T follicular helper cell (primary cell): ENCODE measurements at regions not wholly inside any gene's neighbourhood (a gene's known extent, or its start where the extent isn't known, plus 50 kb on each side); places are given as distances from the start of the nearest gene placed in this dataset.
"Not testable (repeated sequence)": the region's sequence is repeated elsewhere in the genome, so short reads cannot be mapped to it uniquely, and the experiment has no call there.

Experiments
- DNase-seq: peaks from one replicate; pipeline ENCODE4 v3.0.0-alpha.2; 2020; ENCODE audit warnings: low read depth

- no peak for DNase-seq
Measured at GRCh38 chr2:238521002-238521401, 94.3 kb downstream of the ASB1 start.

GRCh38 chr2:238521870-238522269 is 95.1 kb downstream of the ASB1 start:
- DNase-seq: no peak

- no peak for DNase-seq
Measured at GRCh38 chr2:238523158-238524110, 96.7 kb downstream of the ASB1 start.

GRCh38 chr2:238524426-238524983 is 97.8 kb downstream of the ASB1 start:
- no peak for DNase-seq

GRCh38 chr2:238525990-238526389 is 99.3 kb downstream of the ASB1 start:
- no peak for DNase-seq

- DNase-seq: no peak
Measured at GRCh38 chr2:238527565-238527964, 100.8 kb downstream of the ASB1 start.

GRCh38 chr2:238528953-238529781 is 102.4 kb downstream of the ASB1 start:
- DNase-seq: no peak

- not testable (repeated sequence) for DNase-seq
Measured at GRCh38 chr2:238531017-238531645, 104.4 kb downstream of the ASB1 start.

GRCh38 chr2:238543732-238544131 is 117.0 kb downstream of the ASB1 start:
- DNase-seq: not testable (repeated sequence)

- DNase-seq: no peak
Measured at GRCh38 chr2:238548902-238549462, 122.3 kb downstream of the ASB1 start.

GRCh38 chr2:238549866-238550265 is 123.1 kb downstream of the ASB1 start:
- no peak for DNase-seq

- no peak for DNase-seq
Measured at GRCh38 chr2:238551091-238551490, 124.4 kb downstream of the ASB1 start.

- DNase-seq: no peak
Measured at GRCh38 chr2:238552226-238552625, 125.5 kb downstream of the ASB1 start.

- no peak for DNase-seq
Measured at GRCh38 chr2:238553159-238553558, 126.4 kb downstream of the ASB1 start.

- DNase-seq: no peak
Measured at GRCh38 chr2:238554468-238555315, 128.0 kb downstream of the ASB1 start.

- no peak for DNase-seq
Measured at GRCh38 chr2:238555786-238556542, 129.2 kb downstream of the ASB1 start.

- no peak for DNase-seq
Measured at GRCh38 chr2:238557431-238557830, 130.7 kb downstream of the ASB1 start.

- DNase-seq: no peak
Measured at GRCh38 chr2:238557936-238558335, 131.2 kb downstream of the ASB1 start.

GRCh38 chr2:238558456-238559099 is 131.9 kb downstream of the ASB1 start:
- DNase-seq: no peak
